HG03342 (cell line): ENCODE measurements at regions not wholly inside any gene's neighbourhood (a gene's known extent, or its start where the extent isn't known, plus 50 kb on each side); places are given as distances from the start of the nearest gene placed in this dataset.
A peak's percentile ranks its signal among the peaks of the same experiment; 100 is the strongest.
"Not testable (repeated sequence)": the region's sequence is repeated elsewhere in the genome, so short reads cannot be mapped to it uniquely, and the experiment has no call there.

Source experiments
- ATAC-seq: cut with Tn5 transposase; IDR thresholded peaks from one replicate; pipeline ENCODE4 v1.9.1; 2021; ENCODE audit warnings: mild to moderate bottlenecking, moderate library complexity; ENCODE audit not compliant: unreplicated experiment

GRCh38 chr2:58730764-58731487, 489.8 kb upstream of the FANCL start:
- ATAC-seq, result no peak

- ATAC-seq, result no peak
Measured at GRCh38 chr2:58727981-58728656, 487.0 kb upstream of the FANCL start.

- no peak for ATAC-seq
Measured at GRCh38 chr2:58721912-58722591, 480.9 kb upstream of the FANCL start.

GRCh38 chr2:58720770-58721697, 479.9 kb upstream of the FANCL start:
- ATAC-seq, result no peak

GRCh38 chr2:58720033-58720769, 479.1 kb upstream of the FANCL start:
- no peak for ATAC-seq

GRCh38 chr2:58715344-58715743, 474.2 kb upstream of the FANCL start:
- no peak for ATAC-seq

GRCh38 chr2:58714238-58714637, 473.1 kb upstream of the FANCL start:
- no peak for ATAC-seq

GRCh38 chr2:58710795-58711279, 469.7 kb upstream of the FANCL start:
- no peak for ATAC-seq

GRCh38 chr2:58709687-58710354, 468.7 kb upstream of the FANCL start:
- ATAC-seq, result no peak

GRCh38 chr2:58709274-58709673, 468.1 kb upstream of the FANCL start:
- ATAC-seq, result no peak

GRCh38 chr2:58708565-58708964, 467.4 kb upstream of the FANCL start:
- ATAC-seq, result peak; percentile 65

- no peak for ATAC-seq
Measured at GRCh38 chr2:58702302-58702885, 461.3 kb upstream of the FANCL start.

- ATAC-seq, result peak; percentile 75
Measured at GRCh38 chr2:58701688-58702301, 460.7 kb upstream of the FANCL start.

- no peak for ATAC-seq
Measured at GRCh38 chr2:58700591-58700990, 459.5 kb upstream of the FANCL start.

GRCh38 chr2:58699411-58699810, 458.3 kb upstream of the FANCL start:
- no peak for ATAC-seq

GRCh38 chr2:58698620-58699019, 457.5 kb upstream of the FANCL start:
- ATAC-seq, result no peak

GRCh38 chr2:58694114-58694513, 453.0 kb upstream of the FANCL start:
- not testable (repeated sequence) for ATAC-seq

- not testable (repeated sequence) for ATAC-seq
Measured at GRCh38 chr2:58691041-58691440, 449.9 kb upstream of the FANCL start.

- no peak for ATAC-seq
Measured at GRCh38 chr2:58688813-58689212, 447.7 kb upstream of the FANCL start.
